GM19025 (cell line): ENCODE measurements at regions not wholly inside any gene's neighbourhood (a gene's known extent, or its start where the extent isn't known, plus 50 kb on each side); places are given as distances from the start of the nearest gene placed in this dataset.
"Not testable (repeated sequence)": the region's sequence is repeated elsewhere in the genome, so short reads cannot be mapped to it uniquely, and the experiment has no call there.

ENCODE experiments used
- ATAC-seq: cut with Tn5 transposase; IDR thresholded peaks from one replicate; pipeline ENCODE4 v1.9.1; 2021; ENCODE audit warnings: mild to moderate bottlenecking, low read depth, moderate library complexity; ENCODE audit not compliant: unreplicated experiment

- ATAC-seq = no peak
These were observed 50.8 kb upstream of the ECHDC3 start for GRCh38 chr10:11691319-11691755.

- ATAC-seq = no peak
These were observed 52.0 kb upstream of the ECHDC3 start for GRCh38 chr10:11689945-11690736.

- not testable (repeated sequence) for ATAC-seq
These were observed 53.8 kb upstream of the ECHDC3 start for GRCh38 chr10:11688448-11688795.

GRCh38 chr10:11687779-11688447 lies 54.3 kb upstream of the ECHDC3 start:
- no peak for ATAC-seq

- ATAC-seq = no peak
These were observed 54.8 kb upstream of the ECHDC3 start for GRCh38 chr10:11687357-11687771.

GRCh38 chr10:11685787-11686218 lies 56.4 kb upstream of the ECHDC3 start:
- no peak for ATAC-seq

GRCh38 chr10:11684717-11685645 lies 57.2 kb upstream of the ECHDC3 start:
- peak; percentile 68 for ATAC-seq

- peak; percentile 3 for ATAC-seq
These were observed 57.9 kb upstream of the ECHDC3 start for GRCh38 chr10:11684341-11684716.

- ATAC-seq = no peak
These were observed 58.5 kb upstream of the ECHDC3 start for GRCh38 chr10:11683529-11684320.

GRCh38 chr10:11682851-11683250 lies 59.3 kb upstream of the ECHDC3 start:
- ATAC-seq = no peak

- ATAC-seq = no peak
These were observed 59.9 kb upstream of the ECHDC3 start for GRCh38 chr10:11682267-11682683.

- ATAC-seq = no peak
These were observed 61.7 kb upstream of the ECHDC3 start for GRCh38 chr10:11680496-11680895.

- ATAC-seq = no peak
These were observed 62.2 kb upstream of the ECHDC3 start for GRCh38 chr10:11679946-11680345.

- ATAC-seq = peak; percentile 93
These were observed 63.9 kb upstream of the ECHDC3 start for GRCh38 chr10:11678074-11678793.

GRCh38 chr10:11677480-11677879 lies 64.7 kb upstream of the ECHDC3 start:
- peak; percentile 13 for ATAC-seq

GRCh38 chr10:11673346-11674280 lies 62.2 kb upstream of the USP6NL start:
- ATAC-seq = no peak

- no peak for ATAC-seq
These were observed 61.4 kb upstream of the USP6NL start for GRCh38 chr10:11672836-11673235.

- no peak for ATAC-seq
These were observed 58.9 kb upstream of the USP6NL start for GRCh38 chr10:11670381-11670780.
